ENCODE measurements at regions not wholly inside any gene's neighbourhood (a gene's known extent, or its start where the extent isn't known, plus 50 kb on each side); places are given as distances from the start of the nearest gene placed in this dataset.

DNA sequence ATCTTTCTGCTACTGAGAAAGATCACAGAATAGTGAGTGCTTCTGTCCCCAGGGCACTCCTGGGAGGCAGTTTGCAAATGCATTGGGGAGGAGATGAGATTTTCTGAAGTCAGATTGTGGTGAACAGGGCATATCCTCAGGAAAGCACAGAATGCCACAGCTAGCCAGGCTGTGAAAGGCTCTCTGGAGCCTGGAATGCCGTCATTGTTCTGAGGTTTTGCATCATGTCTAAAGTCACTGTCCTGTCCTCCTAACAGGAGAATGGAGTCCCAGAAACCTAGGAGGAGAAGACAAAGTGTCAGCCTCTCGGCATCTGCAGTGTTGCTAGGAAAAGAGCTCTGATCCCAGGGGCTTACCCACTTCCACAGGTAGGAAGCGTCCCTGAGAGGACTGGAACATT is 69.2 kb upstream of the IGFBP3 start:
- Mint-ChIP-seq H3K9me3 (peaks cover under 1% of the 10 kb centered on the region), H3K4me1 (ENCODE audit: low read depth) (peaks cover 41% of the 10 kb centered on the region), H3K27ac (no peak overlapping the region), H3K27me3 (ENCODE audit: insufficient read depth) (no peaks in the 10 kb centered on the region), H3K4me3 (no peak overlapping the region), H3K36me3 (ENCODE audit: low read depth) (peaks cover 7% of the 10 kb centered on the region)
- TF ChIP-seq, protein P1, sequence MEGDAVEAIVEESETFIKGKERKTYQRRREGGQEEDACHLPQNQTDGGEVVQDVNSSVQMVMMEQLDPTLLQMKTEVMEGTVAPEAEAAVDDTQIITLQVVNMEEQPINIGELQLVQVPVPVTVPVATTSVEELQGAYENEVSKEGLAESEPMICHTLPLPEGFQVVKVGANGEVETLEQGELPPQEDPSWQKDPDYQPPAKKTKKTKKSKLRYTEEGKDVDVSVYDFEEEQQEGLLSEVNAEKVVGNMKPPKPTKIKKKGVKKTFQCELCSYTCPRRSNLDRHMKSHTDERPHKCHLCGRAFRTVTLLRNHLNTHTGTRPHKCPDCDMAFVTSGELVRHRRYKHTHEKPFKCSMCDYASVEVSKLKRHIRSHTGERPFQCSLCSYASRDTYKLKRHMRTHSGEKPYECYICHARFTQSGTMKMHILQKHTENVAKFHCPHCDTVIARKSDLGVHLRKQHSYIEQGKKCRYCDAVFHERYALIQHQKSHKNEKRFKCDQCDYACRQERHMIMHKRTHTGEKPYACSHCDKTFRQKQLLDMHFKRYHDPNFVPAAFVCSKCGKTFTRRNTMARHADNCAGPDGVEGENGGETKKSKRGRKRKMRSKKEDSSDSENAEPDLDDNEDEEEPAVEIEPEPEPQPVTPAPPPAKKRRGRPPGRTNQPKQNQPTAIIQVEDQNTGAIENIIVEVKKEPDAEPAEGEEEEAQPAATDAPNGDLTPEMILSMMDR (IDR thresholded peaks at IDR 0.05): no peak
- DNase-seq: no peak

DNA sequence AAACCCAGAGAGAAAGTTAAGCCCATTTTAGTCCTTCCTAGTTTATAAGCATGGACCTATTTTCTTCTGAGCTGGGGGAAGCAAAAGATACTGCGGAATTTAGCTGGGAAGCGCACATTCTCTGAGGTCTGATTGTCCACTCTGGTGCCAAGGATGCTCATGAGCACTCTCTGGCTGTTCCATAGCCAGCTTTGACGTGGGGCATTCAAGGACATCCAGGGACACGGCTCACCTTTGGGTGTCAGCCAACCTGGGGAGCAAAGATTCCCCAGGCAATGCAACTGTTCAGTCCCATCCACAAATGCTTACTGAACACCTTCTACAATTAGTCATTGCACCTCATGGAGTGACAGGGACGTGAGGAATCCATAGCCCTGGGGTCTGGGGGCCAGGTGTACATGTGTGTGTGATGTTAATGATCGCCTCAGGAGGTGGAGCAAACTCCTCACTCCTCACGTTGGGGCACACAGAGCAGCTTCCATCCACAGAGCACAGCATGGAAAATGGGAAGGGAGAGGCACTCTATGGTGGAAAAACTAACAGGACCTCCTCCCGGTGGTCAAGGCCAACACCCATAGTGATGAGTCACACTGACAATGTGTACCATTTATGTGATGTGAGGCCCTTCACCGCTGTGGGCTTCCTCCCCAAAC is 67.5 kb upstream of the IGFBP3 start:
- Mint-ChIP-seq H3K27me3 (ENCODE audit: insufficient read depth) (no peaks in the 10 kb centered on the region), H3K4me1 (ENCODE audit: low read depth) (peaks cover 36% of the 10 kb centered on the region), H3K27ac (no peak overlapping the region), H3K4me3 (no peak overlapping the region), H3K36me3 (ENCODE audit: low read depth) (peaks cover 5% of the 10 kb centered on the region; the same call in 1 of the 2 replicates), H3K9me3 (no peaks in the 10 kb centered on the region)
- TF ChIP-seq, protein P1 (IDR thresholded peaks at IDR 0.05): no peak
- DNase-seq: no peak

DNA sequence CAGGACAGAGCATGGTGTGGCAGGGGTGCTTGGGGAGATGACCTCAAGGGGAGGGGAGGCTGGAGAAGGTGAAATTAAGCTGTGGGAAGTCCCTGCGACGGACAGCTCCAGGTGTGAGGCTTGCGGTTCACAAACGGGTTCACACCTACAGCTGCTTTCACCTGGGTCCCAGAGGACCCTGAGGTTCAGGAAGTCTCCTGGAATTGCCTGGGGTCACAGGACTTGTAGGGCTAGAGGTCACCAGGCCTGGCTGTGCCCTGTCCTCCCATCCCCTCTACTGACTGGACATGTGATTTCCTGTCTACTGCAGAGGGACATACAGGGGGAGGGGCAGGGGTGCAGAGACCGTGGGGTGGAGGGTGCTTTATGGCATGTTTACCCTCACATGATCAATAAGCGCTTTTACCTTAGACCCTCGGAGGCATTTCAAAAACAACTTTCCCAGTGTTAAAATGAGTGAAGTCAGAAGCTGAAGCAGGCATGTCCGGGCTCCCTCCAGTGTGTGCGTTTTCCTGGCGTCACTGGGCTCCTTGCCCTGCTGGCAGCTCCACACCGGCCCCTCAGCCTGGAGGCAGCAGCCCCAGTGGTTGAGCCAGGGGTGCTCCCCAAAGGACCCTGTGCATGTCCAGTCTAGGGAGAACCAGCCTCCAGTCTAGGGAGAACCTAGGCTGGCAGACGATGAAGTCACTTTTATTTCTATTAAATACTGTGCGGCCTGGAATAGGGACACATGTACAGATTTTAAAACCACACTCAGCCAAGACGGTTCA is 66.6 kb upstream of the IGFBP3 start:
- Mint-ChIP-seq H3K27ac (no peak overlapping the region), H3K9me3 (no peaks in the 10 kb centered on the region), H3K4me3 (no peak overlapping the region), H3K4me1 (ENCODE audit: low read depth) (peaks cover 34% of the 10 kb centered on the region), H3K27me3 (ENCODE audit: insufficient read depth) (no peaks in the 10 kb centered on the region), H3K36me3 (ENCODE audit: low read depth) (peaks cover 5% of the 10 kb centered on the region; the same call in 1 of the 2 replicates)
- TF ChIP-seq, protein P1 (IDR thresholded peaks at IDR 0.05): no peak
- DNase-seq: no peak

DNA sequence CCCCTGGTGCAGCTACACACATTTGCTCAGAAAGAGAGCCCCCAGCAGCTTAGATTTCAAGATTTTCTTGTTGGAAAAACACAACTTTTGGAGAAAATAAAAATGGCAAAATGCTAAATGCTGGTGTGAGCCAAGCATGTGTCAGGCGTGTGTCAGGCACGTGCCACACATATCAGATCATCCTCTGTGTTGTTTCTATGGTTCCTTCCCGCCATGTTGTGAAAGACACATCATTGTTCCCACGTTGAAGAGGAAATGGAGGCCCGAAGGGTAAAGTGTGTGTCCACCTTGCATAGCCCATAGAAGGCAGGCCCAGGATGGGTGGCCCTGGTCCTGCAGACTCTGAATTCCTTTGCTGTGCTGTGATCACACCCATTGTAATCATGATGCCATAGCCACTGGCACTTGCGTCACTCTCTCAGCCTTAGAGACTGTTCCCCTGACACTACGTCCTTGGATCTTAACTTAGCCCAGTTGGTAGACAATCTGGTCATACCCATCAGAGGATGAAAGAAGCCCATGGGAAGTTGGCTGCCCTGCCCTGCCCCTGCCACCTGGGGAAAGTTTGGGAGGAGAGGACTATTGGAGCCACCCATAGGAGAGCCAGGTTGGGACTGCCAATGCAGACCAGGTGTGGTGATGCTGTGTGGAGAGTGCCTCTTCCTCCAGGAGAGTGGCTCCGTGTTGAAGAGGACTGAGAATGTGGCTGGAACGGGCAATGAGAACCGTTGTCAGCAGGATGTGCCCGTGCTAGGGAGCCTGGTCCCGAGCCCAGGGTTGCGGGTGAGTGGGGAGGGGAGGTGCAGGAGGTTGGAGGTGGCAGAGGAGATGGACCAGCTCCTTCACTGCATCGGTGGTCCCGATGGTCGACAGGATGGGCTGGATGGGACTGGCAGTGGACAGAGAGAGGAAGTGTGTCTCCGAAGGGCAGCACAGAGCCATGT is 65.6 kb upstream of the IGFBP3 start:
- no peak for DNase-seq
- TF ChIP-seq, protein P1 (IDR thresholded peaks at IDR 0.05): no peak
- H3K9me3 Mint-ChIP-seq: peaks cover 6% of the 10 kb centered on the region
- peaks cover 33% of the 10 kb centered on the region for H3K4me1 Mint-ChIP-seq (ENCODE audit: low read depth)
- peaks cover 10% of the 10 kb centered on the region for H3K36me3 Mint-ChIP-seq (ENCODE audit: low read depth)
- no peak overlapping the region for H3K27ac Mint-ChIP-seq
- H3K27me3 Mint-ChIP-seq (ENCODE audit: insufficient read depth): no peaks in the 10 kb centered on the region
- H3K4me3 Mint-ChIP-seq: no peak overlapping the region

DNA sequence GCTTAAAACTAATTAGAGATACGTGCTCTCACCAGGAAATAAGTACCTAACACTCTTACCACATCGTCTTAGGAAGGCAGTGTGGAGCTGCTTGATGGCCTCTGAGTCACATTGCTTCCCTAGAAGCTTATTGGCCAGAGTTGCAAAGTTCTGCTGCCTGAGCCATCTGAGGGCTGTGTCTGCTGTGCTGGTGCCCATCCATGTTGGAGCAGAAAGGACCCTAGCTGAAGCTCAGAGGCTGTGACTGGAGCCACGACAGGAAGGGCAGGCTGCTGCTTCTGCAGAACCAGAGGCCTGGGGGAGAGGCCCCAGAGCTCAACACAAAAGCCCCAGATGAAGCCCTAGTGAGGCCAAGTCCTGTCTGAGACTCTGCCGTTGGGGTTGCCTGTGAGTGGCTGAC is 64.8 kb upstream of the IGFBP3 start:
- DNase-seq: peak; percentile 73

More for the DNA sequence above, 64.8 kb upstream of the IGFBP3 start:
- TF ChIP-seq, protein P1 (IDR thresholded peaks at IDR 0.05): no peak
- Mint-ChIP-seq H3K4me1 (ENCODE audit: low read depth) (peaks cover 30% of the 10 kb centered on the region), H3K36me3 (ENCODE audit: low read depth) (peaks cover 7% of the 10 kb centered on the region), H3K4me3 (no peak overlapping the region), H3K27me3 (ENCODE audit: insufficient read depth) (no peaks in the 10 kb centered on the region), H3K9me3 (peaks cover 6% of the 10 kb centered on the region), H3K27ac (no peak overlapping the region)
